ENCODE measurements at regions not wholly inside any gene's neighbourhood (a gene's known extent, or its start where the extent isn't known, plus 50 kb on each side); places are given as distances from the start of the nearest gene placed in this dataset.
"Not testable (repeated sequence)": the region's sequence is repeated elsewhere in the genome, so short reads cannot be mapped to it uniquely, and the experiment has no call there.

DNA sequence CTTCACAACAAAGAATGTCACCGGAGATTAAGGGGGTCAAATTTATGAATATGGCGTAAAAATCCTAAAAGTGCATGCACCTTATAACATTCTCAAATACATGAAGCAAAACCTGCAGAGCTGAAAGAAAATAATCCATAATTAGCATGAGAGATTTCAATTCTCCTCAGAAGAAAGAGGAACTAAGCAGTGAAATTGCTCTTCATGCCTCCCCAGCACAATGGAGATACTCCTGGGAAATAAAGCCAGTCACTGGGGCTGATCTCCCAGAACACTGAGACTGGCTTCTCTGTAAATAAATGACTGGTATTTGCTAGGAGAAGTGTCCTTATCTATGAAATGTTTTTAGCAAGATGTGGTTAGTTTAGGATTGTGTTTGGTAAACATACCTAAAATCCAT is 68.1 kb downstream of the GOLGA6L6 start:
- no CpG with 5 or more reads among the region's 2 CpGs for WGBS, 5 donors

DNA sequence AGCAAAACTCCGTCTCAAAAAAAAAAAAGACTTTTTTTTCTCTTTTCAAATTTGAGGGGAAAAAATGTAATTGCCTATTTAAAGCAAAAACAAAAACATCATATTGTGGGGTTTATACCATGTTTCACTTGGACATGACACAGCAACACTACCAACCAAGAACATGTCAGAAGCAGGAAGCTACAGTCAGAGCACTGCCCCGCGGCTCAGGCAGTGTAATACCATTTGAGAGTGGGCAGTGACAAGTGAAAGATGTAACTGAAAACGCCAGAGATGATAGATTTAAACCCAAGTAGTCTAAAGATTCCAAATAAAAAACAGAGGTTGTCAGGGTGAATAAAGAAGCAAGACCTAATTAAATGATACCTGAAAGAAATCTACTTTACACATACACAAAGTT is 68.6 kb downstream of the GOLGA6L6 start:
- H3K27me3 ChIP-seq (replicated peaks in 1 of 7); H3K36me3 ChIP-seq; DNase-seq; H3K9me3 ChIP-seq; H3K4me3 ChIP-seq; H3K4me1 ChIP-seq; intact Hi-C loops (cut with DNase I; ENCODE audit: low total_unique reads); H3K27ac ChIP-seq: not testable (repeated sequence)
- 69 to 98% (median 79%) methylated on average over 3 of the region's 4 CpGs; no CpG with 5 or more reads in 1 of the 5 donors for WGBS, 5 donors

More for the DNA sequence above, 68.1 kb downstream of the GOLGA6L6 start:
- H3K27ac ChIP-seq; H3K36me3 ChIP-seq; H3K4me3 ChIP-seq; intact Hi-C loops (cut with DNase I; ENCODE audit: low total_unique reads); H3K9me3 ChIP-seq; H3K4me1 ChIP-seq; H3K27me3 ChIP-seq (replicated peaks in 1 of 7); DNase-seq: not testable (repeated sequence)

DNA sequence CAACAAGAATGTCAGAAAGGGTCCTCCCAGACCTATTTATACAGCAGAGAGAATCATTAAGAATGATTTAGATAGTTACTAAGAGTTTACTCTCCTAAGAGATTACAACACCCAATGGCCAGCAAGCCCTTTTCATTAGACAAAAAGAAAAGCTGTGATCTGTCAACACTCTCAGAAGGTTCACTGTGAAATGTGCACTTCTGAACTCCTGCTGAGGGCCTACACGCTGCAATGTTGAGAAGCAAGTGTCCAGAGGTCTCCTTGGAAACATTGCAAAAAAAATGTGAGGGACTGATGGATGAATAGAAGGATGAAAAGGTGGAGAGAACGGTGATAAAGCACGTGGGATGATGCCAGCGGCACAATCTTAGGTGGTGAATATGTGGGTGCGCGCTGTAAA is 70.8 kb downstream of the GOLGA6L6 start:
- H3K36me3 ChIP-seq; H3K9me3 ChIP-seq; DNase-seq; H3K4me3 ChIP-seq; intact Hi-C loops (cut with DNase I; ENCODE audit: low total_unique reads); H3K4me1 ChIP-seq; H3K27me3 ChIP-seq (replicated peaks in 1 of 7); H3K27ac ChIP-seq: not testable (repeated sequence)
- no CpG with 5 or more reads among the region's 6 CpGs for WGBS, 5 donors

DNA sequence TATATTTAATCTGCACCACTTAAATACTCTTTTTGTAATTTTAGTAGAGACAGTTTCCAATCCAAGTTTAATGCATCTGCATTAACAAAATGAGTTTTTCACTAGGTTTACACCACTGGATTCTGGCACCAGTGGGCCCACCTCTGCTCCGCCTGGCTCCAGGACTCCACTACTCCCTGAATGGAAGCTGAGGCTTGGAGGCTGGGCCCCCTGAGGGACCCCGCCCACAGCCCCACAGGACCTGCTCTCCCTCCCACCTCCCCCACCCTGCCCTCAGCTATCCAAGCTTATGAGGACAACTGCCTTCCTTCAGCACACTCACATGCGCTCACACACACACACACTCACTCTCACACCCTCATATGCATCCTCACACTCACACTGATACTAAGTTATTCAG is 100.5 kb downstream of the GOLGA6L6 start:
- H3K36me3 ChIP-seq; H3K9me3 ChIP-seq; DNase-seq; intact Hi-C loops (cut with DNase I; ENCODE audit: low total_unique reads); H3K27me3 ChIP-seq (replicated peaks in 1 of 7); H3K4me3 ChIP-seq; H3K27ac ChIP-seq; H3K4me1 ChIP-seq: not testable (repeated sequence)
- 85 to 86% methylated on average over 1 to 2 of the region's 3 CpGs; no CpG with 5 or more reads in 3 of the 5 donors for WGBS, 5 donors

DNA sequence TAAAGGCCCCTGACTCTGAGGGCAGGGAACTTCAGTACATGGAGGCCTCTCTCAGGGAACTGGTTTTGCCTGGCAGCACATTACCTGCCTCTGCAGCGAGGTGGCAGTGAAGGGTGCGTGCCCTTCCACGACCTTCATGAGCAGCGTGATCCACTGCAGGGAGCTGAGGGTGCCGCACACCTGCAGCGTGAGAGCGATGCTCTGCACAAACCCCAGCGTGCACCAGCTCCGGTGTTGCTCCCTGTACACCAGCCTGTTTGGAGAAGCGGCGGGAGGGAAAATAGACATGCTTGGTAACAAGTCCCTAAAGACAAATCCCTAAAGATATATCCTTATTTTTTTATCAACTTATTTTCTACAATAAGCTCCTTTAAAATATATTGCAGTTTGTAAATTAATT is 101.2 kb downstream of the GOLGA6L6 start:
- DNase-seq; H3K4me1 ChIP-seq; H3K9me3 ChIP-seq; H3K36me3 ChIP-seq; H3K4me3 ChIP-seq; intact Hi-C loops (cut with DNase I; ENCODE audit: low total_unique reads); H3K27me3 ChIP-seq (replicated peaks in 1 of 7); H3K27ac ChIP-seq: not testable (repeated sequence)
- WGBS, 5 donors = 77 to 97% (median 85%) methylated on average over 5 to 11 of the region's 11 CpGs

DNA sequence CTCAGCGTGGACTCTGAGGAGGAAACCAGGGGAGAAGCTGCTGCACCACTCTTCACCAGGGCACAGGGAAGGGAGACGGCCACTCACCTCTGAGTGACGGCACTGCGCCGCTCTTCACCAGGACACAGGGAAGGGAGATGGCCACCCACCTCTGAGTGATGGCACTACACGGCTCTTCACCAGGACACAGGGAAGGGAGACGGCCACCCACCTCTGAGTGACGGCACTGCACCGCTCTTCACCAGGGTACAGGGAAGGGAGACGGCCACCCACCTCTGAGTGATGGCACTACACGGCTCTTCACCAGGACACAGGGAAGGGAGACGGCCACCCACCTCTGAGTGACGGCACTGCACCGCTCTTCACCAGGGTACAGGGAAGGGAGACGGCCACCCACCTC is 102.5 kb downstream of the GOLGA6L6 start:
- H3K27me3 ChIP-seq (replicated peaks in 1 of 7); H3K27ac ChIP-seq; H3K4me1 ChIP-seq; intact Hi-C loops (cut with DNase I; ENCODE audit: low total_unique reads); H3K4me3 ChIP-seq; H3K9me3 ChIP-seq; H3K36me3 ChIP-seq; DNase-seq: not testable (repeated sequence)
- 88 to 95% (median 90%) methylated on average over 9 to 11 of the region's 15 CpGs; no CpG with 5 or more reads in 2 of the 5 donors for WGBS, 5 donors

DNA sequence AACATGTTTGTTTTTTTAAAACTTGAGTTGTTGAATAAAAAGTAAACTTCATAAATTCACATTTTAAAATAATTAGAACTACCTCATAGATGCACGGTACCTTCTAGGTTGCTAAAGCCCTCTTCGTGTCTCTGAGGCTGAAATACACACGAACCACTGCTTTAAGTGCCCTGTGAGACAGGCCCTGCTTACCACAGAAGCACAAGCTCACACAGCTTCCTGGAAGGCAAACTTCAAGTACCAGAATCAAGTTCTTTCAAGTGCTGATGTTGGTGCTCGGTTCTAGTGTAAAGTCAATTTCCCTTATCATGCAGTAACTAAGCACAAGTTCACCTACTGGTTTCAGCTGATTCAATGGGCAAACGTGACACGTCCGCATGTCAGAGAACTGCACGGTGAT is 103.3 kb downstream of the GOLGA6L6 start:
- H3K4me1 ChIP-seq; H3K9me3 ChIP-seq; H3K27me3 ChIP-seq (replicated peaks in 1 of 7); H3K27ac ChIP-seq; H3K36me3 ChIP-seq; intact Hi-C loops (cut with DNase I; ENCODE audit: low total_unique reads); H3K4me3 ChIP-seq; DNase-seq: not testable (repeated sequence)
- WGBS, 5 donors = 84 to 88% (median 88%) methylated on average over 4 of the region's 8 CpGs; no CpG with 5 or more reads in 2 of the 5 donors

DNA sequence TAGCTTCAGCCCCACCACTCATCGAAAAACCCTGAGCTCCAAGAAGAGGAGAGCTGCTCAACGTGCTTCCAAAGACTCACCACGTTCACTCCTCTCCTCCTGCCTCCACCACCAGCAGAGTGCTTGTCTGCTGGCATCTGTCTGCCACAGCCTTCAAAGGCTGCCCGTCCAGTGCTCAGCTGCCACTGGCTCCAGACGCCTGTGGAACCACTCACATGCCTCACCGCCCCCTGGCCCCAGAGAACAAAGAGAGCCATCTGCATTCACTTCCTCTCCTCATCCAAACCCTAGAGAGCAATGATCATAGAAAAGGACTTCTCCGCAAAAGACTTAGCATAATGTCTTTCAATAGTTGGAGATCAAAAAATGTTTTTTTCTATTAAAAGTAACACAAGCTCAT is 108.1 kb downstream of the GOLGA6L6 start:
- H3K4me1 ChIP-seq; H3K36me3 ChIP-seq; DNase-seq; H3K27me3 ChIP-seq (replicated peaks in 1 of 7); H3K4me3 ChIP-seq; intact Hi-C loops (cut with DNase I; ENCODE audit: low total_unique reads); H3K9me3 ChIP-seq; H3K27ac ChIP-seq: not testable (repeated sequence)
- no CpG with 5 or more reads among the region's 7 CpGs for WGBS, 5 donors

DNA sequence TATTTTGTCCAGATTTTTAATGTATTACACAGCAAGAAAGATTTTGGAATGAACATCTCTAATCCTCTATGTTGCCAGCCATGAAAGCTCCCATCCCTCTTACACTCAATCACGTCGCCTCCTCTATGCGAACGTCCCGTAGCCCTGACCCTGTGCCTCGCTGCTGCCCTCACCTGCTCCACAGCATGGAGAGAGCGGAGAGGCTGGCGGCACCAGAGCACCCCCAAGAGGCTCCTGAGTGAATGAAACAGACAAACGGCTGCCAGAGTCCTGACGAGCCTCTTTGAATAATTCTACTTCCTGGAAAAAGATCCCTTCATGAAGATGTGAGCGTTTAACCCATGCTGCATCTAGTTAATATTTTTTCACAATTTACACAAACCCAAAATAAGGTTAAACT is 111.1 kb downstream of the GOLGA6L6 start:
- H3K27me3 ChIP-seq (replicated peaks in 1 of 7); H3K9me3 ChIP-seq; H3K27ac ChIP-seq; H3K4me3 ChIP-seq; DNase-seq; intact Hi-C loops (cut with DNase I; ENCODE audit: low total_unique reads); H3K36me3 ChIP-seq; H3K4me1 ChIP-seq: not testable (repeated sequence)
- WGBS, 5 donors = no CpG with 5 or more reads among the region's 11 CpGs

DNA sequence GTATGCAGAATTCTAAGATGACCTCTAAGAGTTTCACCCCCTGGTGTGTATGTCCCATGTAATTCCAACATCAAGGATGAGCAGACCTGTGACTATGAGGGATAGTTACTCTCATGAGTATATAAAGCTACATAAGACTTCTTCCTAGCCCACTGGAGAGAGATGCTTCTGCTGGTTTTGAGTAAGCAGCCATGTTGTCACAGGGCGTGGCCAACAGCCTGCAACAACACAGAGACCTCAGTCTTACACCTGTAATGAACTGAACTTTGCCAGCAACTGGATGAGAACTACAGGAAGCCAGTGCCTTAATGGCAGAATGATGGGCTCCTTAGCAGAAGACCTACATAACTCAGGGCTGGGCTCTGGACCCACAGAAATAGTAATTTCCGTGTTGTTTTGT is 120.9 kb downstream of the GOLGA6L6 start:
- H3K27ac ChIP-seq; H3K4me1 ChIP-seq; H3K36me3 ChIP-seq; intact Hi-C loops (cut with DNase I; ENCODE audit: low total_unique reads); H3K9me3 ChIP-seq; H3K27me3 ChIP-seq (replicated peaks in 1 of 7); DNase-seq; H3K4me3 ChIP-seq: not testable (repeated sequence)
- WGBS, 5 donors = 37 to 52% (median 45%) methylated on average over 2 of the region's 2 CpGs

DNA sequence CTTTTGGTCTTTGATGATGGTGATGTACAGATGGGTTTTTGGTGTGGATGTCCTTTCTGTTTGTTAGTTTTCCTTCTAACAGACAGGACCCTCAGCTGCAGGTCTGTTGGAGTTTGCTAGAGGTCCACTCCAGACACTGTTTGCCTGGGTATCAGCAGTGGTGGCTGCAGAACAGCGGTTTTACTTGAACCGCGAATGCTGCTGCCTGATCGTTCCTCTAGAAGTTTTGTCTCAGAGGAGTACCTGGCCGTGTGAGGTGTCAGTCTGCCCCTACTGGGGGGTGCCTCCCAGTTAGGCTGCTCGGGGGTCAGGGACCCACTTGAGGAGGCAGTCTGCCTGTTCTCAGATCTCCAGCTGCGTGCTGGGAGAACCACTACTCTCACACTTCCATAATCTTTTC is 125.0 kb downstream of the GOLGA6L6 start:
- H3K27ac ChIP-seq; H3K4me1 ChIP-seq; DNase-seq; H3K4me3 ChIP-seq; intact Hi-C loops (cut with DNase I; ENCODE audit: low total_unique reads); H3K36me3 ChIP-seq; H3K27me3 ChIP-seq (replicated peaks in 1 of 7): not testable (repeated sequence)
- WGBS, 5 donors = 59 to 78% (median 68%) methylated on average over 7 of the region's 7 CpGs
- peaks cover 0 to 19% (median 12%) of the 10 kb centered on the region in 8 donors for H3K9me3 ChIP-seq
